SK-N-MC (cell line): ENCODE measurements at regions not wholly inside any gene's neighbourhood (a gene's known extent, or its start where the extent isn't known, plus 50 kb on each side); places are given as distances from the start of the nearest gene placed in this dataset.

ENCODE experiments used
- EZH2 ChIP-seq: fragments of 200-600 bp; sonication (generic); IDR thresholded peaks from one replicate; pipeline ENCODE4 v1.6.1; 2017; ENCODE audit warnings: antibody characterized with exemption
- FOXP2 ChIP-seq: optimal IDR thresholded peaks from 2 replicates; pipeline ENCODE3; 2011; ENCODE audit warnings: mild to moderate bottlenecking, moderate library complexity; ENCODE audit not compliant: insufficient read depth; ENCODE audit errors: extremely low read length, control extremely low read depth
- POLR2AphosphoS5 ChIP-seq: IDR thresholded peaks from 2 replicates; pipeline ENCODE4 v1.6.1; 2012; ENCODE audit warnings: mild to moderate bottlenecking, low read depth, low read length, borderline replicate concordance

GRCh38 chr15:69661446-69661845 is 208.8 kb downstream of the RPLP1 start:
- TF ChIP-seq EZH2 (no peak), POLR2AphosphoS5 (no peak), FOXP2 (no peak)
